D721Med (cell line): ENCODE measurements at regions not wholly inside any gene's neighbourhood (a gene's known extent, or its start where the extent isn't known, plus 50 kb on each side); places are given as distances from the start of the nearest gene placed in this dataset.
"Not testable (repeated sequence)": the region's sequence is repeated elsewhere in the genome, so short reads cannot be mapped to it uniquely, and the experiment has no call there.

Source experiments
- DNase-seq: peaks from one replicate; pipeline ENCODE4 v3.0.0; 2011; ENCODE audit warnings: low spot score; ENCODE audit not compliant: insufficient read length
- FAIRE-seq: peaks from 2 replicates; lab custom pipeline; 2011; peaks lifted over from hg19 to GRCh38; lab: Jason Lieb, UNC
- CTCF ChIP-seq: IDR thresholded peaks from 2 replicates; pipeline ENCODE4 v1.5.1; 2012; ENCODE audit warnings: mild to moderate bottlenecking, control low read depth; ENCODE audit not compliant: insufficient read depth; ENCODE audit errors: missing control alignments

DNA sequence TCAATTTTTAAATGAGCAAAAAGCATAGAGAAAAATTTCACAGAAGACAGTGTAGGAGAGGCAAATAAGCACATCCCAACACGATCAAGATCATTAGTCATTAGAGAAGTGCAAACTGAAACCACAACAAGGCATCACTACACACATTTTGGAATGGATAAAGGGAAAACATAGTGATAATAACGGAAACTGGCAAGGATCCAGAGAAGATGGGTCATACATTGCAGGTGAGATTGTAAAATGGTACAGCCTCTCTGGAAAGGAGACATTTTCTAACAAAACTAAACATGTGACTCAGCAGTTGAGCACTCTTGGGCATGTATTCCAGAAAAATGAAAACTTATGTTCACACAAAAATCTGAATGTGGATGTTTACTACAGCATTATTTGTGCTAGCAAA lies 98.3 kb upstream of the TMEM17 start:
- no peak for DNase-seq
- FAIRE-seq: no peak
- no peak for TF ChIP-seq CTCF

DNA sequence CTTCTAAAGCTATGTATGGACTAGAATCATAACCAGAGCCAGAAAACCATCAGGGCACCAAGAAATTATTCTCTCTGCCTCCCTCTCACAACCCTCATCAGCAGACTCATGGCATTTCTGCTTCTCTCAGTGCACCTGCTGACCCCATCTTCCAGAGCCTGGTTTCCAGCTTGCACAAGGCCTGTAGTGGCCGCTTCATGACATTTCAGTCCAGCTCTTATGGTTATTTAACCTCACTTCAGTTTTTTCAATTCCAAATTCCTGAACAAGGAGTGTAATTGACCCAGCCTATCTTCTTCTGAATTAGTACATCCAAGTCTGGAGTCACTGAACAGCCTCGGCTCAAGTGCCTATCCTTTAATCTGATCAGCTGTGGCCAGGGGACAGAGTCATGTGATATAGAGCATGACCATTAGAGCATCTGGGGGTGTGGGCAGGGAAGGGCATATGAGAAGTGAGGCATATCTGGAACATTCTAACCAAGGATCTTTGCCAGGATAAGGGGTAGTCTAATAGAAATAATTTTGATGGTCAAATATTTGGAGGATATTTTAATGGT lies 97.2 kb upstream of the TMEM17 start:
- DNase-seq: no peak
- no peak for TF ChIP-seq CTCF
- no peak for FAIRE-seq

DNA sequence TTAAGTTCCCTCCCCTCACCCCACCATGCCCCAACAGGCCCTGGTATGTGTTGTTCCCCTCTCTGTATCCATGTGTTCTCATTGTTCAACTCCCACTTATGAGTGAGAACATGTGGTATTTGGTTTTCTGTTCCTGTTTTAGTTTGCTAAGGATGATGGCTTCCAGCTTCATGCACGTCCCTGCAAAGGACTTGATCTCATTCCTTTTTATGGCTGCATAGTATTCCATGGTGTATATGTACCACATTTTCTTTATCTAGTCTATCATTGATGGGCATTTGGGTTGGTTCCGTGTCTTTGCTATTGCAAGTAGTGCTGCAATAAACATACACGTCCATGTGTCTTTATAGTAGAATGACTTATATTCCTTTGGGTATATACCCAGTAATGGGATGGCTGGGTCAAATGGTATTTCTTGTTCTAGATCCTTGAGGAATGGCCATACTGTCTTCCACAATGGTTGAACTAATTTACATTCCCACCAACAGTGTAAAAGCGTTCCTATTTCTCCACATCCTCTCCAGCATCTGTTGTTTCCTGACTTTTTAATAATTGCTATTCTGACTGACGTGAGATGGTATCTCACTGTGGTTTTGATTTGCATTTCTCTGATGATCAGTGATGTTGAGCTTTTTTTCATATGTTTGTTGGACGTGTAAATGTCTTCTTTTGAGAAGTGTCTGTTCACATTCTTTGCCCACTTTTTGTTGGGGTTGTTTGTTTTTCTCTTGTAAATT lies 93.8 kb upstream of the TMEM17 start:
- not testable (repeated sequence) for FAIRE-seq, DNase-seq

GRCh38 chr2:62597323-62597722 lies 91.3 kb upstream of the TMEM17 start:
- DNase-seq (no peak), FAIRE-seq (no peak)
- TF ChIP-seq CTCF: no peak

DNA sequence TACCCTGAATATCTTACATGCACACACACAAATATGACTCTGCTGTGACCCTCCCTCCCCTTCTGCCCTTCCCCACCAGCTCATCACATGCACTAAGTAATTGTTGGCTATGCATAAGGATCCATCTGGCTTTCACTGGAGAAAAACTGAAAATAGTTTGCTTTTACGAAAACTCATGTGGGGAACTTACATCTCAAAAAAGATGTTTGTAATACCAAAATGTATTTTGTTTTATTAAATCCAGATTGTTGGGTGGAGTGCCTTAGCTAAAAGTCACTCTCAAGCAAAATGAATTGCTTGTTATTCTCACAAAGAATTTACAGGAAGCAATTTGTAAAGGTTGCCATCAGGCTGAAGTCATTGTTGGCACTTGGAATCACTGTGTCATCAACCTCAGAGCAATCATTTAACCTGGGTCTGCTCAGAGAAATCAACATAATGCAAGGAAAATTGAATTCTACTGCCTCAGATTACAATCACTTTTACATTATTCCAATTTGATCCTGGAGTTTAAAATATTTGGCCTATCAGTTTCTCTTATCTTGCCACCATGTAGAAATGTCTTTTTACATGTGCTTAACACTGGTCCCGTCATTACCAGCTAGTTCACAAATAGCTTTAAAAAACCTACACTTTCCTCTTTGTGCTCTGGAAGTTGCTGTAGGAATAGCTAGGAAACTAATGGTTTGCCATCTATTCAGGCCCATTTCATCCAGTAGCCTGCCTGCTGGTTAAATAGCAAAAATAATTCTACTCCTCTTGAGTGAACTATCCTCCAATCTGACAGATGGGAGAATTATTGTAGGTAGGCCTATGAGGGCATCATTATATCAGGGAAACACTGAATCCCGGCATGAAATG lies 90.3 kb upstream of the TMEM17 start:
- FAIRE-seq (no peak), DNase-seq (no peak)
- TF ChIP-seq CTCF: no peak

- FAIRE-seq: no peak
- no peak for TF ChIP-seq CTCF
- no peak for DNase-seq
Measured at GRCh38 chr2:62595474-62595873, 89.5 kb upstream of the TMEM17 start.

DNA sequence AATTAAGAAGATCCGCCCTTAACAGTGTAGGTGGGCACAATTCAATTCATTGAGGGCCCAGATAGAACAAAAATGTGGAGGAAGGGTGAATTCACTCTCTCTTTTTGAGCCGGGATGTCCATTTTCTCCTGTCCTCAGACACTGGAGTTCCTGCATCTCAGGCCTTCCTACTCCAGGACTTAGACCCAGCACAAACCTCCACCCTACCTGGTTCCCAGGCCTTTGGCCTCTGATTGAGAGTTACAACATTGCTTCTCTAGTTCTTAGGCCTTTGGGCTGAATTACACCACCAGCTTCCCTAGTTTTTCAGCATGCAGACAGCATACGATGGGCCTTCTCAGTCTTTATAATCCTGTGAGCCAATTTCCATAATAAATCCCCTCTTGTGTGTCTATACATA lies 87.8 kb upstream of the TMEM17 start:
- no peak for FAIRE-seq
- no peak for DNase-seq
- no peak for TF ChIP-seq CTCF
